Glomerular visceral epithelial cell (primary cell): ENCODE measurements at regions not wholly inside any gene's neighbourhood (a gene's known extent, or its start where the extent isn't known, plus 50 kb on each side); places are given as distances from the start of the nearest gene placed in this dataset.

Experiments
- DNase-seq: peaks from one replicate; pipeline ENCODE4 v3.0.0-alpha.2; 2016; ENCODE audit errors: extremely low spot score

DNA sequence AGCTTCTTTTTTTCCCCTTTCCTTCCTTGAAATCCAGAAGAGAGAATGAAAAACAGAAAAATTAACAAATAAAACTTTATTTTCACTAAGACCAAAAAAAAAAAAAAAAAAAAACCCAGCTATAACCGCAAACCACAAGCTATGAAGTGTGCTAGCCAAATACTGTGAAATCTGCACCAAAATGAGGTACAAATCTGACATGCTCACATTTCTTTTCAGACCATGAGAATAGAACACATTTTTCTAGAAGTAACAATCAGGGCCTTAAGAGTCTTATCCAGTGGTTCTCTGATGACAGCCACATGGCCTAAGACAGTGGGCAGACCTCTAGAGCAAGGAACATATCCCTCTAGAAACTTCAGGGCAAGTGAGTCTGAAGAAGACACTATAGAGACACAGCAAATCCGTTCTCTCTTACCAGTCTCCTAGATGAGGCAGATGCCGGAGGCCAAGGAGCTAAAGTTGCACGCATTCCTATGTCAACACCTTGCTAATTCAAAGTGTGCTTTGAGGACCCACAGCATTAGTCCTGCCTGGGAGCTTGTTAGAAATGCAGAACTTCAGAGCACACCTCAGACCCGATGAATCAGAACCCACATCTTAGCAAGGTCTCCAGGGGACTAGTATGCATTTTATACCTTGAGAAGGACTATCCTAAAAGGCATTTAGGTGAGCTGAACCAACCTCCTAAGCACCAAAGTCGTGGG, 317.1 kb downstream of the MYCN start:
- DNase-seq, result no peak

DNA sequence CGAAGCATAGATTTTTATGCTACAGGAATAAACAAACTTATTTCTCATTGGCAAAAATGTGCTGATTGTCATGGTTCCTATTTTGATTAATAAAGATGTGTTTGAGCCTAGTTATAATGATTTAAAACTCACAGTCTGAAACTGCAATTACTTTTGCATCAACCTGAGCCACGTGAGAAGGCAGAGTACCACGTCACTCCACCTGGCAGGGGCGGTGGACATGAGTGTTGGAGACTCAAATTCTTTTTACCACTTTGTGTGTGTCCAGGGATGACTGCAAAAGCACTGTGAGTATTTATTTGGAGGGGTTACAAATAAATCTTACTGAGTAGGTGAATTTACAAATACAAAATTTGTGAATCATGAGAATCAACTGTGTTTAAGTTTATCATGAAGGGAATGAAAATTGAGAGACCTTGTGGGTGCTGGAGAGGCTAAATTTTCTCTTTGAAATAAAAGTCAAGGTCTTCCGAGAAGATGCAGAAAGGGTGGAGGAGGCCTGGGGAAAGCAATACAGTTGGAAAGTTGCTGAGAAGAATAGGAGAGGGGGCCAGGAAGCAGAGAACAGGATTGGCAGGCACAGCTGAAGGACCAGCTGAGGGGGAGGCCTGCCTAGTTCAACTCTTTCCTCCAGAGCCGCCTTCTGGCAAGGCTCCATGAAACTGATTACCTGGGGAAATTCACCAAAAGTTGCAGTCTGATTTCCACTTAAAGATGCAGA, 316.4 kb downstream of the MYCN start:
- DNase-seq, result no peak

DNA sequence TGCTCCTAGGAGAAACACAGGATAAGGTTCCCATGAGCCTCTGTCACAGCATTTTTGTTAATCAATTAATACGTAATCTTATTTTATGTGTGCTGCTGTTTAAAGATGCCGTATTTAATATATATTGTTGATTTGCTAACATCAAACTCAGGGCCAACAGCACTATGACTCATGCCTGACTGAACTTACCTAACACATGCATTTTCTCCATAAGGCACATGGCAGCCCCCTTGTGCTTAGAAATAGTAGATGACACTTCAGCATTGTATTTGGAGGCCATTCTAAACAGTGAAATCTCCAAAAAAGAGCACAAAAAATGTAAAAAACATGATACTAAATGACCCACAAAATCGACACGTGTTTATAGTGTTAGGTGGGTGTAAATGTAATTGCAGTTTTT, 314.8 kb downstream of the MYCN start:
- no peak for DNase-seq

DNA sequence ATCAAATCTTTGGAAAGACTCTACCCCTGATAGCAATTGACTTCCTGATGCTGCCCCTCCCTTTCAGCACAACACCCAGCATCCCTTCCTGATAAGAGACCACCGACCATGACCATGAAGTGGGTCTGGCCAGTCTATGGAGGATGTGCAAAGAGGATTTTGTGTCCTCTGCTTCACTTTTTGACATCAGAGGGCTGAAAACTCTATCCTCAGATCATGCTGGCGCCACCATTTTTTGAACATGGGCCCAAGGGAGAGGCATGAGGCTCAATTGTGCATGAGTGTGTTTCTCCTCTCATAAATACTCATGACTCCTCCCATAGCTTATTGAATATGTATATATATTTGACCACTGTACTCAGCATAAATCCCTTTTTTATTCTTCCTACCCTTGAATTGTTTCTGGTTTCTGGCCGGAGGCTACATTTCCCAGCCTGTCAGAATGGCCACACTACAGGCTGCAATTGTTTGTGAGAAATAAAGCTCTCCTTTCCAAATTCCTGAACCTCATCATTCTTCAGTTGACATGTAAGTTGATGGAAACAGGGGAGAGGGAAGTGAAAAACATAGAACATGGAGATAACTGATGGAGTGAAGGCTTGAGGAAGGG, 314.1 kb downstream of the MYCN start:
- DNase-seq, result no peak

DNA sequence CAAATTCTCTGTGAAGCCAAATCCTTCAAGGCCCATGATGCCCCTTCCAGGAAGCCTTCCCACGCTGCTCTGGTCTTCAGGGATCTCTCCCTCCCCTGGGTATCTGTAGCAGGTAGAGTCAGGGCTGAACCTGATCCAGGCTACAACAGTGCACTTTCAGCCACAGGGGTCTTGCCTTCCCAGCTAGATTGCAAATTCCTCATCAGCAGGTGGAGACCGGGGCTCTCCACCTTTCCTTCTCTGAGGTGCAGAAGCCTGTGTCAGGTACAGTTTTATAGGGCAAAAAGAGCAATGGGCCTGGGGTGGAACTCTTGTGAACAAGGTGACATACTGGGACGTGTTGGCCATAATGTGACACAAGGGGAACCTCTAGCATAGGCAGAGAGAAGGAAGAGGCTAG, 312.9 kb downstream of the MYCN start:
- no peak for DNase-seq

DNA sequence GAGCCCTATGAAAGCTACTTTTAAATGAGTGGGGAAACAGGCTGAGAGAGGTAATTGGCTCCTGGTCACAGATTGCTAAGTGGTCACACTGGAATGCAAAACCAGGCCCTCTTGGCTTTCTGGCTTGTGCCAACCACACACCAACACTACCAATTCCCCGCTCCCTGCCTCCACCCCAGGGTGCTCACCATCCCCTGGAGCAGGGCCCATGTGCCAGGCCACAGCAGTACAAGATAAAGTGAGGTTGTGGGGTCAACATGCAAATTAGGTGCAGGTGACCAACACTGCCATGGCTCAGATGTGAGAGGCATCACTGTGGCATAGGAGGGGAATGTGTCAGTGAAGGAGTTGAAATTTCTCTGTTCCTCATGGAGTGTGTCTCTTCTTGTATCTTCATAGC, 312.5 kb downstream of the MYCN start:
- no peak for DNase-seq

DNA sequence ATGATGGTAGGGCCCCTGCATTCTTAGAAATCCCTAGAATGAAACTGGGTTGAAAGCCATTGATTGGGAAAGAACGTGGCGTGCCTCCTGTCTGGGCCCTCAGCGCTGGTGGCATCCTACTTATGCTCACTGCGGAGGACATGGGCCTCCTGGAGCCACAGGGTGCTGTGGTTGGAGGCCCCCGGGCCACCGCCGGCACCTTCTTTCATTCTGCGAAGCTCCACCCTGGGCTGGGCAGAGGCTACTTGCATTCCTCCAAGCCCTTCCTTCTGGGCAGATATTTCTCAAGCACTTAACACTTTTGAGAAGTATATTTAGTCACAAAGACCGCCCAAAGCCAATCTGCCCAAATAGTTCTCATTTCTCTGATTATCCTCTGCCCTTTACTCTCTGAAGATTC, 311.9 kb downstream of the MYCN start:
- DNase-seq, result no peak

DNA sequence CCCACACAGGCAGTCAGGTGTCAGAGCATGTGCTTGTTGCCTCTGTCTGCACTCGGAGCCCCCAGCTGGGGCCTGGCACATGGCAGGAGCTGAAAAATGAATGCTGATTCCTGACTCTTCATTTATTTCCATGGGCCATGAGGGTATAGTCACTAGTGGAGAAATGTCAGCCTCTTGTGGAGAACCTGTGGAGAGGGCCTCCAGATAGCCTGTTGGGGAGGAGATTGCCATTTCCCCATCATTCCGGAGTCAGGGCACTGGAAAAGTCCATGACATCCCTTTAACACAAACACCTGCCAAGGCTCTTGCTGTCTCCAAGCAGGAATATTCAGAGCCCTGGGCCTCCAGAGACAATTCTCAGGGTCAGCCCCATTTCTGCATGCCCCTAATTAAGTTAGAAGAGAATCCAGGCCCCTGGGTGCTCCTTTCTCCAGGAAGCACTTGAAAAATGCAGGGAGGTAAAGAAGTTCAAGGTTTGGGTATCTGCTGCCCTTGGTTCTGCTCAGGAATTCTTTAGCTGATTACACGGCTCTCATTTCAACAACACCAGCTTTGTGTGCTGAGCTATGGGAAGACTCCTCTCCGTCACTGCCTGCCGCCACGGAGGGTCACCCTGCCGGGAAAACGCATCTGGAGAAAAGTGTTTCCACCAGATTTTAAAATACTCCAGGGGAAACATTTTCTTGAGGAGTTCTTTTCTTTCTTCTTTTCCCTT, 311.3 kb downstream of the MYCN start:
- DNase-seq, result no peak

DNA sequence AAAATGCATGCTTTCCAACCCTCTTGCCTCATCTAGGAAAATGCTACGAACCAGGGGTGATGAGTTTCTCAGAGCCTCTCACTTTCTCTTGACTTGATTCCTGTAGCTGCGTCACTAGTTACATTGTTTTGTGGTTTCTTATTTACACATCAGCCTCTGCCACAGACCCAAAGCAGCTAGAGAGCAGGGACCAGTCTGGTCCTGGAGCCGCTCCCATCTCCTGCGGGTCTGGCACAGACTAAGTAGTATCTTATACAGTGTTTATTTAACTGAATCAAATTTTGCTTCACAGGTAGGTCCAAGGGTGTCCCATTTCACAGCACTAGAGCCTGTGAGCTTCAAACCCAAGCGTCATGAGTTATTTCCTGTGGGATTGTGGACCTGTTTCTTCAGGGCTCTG, 310.5 kb downstream of the MYCN start:
- DNase-seq, result no peak

DNA sequence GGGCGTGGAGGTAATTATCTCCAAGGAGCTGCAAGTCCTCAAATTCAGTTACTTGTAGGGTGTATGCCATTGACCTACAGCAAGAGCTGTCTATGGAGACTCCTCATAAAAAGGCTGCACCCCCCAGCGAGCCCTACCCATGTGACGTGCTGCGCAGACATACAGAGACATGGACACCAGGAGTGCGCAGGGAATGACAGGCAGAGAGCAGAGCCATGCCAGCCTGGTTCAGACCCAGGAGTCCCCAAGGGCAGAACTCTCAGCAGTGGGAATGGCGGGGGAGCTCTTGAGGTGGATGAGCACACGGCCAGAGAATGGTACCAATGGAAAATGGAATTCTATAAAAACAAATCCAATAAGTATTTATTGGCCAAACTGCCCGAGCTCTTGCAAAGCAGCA, 310.1 kb downstream of the MYCN start:
- no peak for DNase-seq

DNA sequence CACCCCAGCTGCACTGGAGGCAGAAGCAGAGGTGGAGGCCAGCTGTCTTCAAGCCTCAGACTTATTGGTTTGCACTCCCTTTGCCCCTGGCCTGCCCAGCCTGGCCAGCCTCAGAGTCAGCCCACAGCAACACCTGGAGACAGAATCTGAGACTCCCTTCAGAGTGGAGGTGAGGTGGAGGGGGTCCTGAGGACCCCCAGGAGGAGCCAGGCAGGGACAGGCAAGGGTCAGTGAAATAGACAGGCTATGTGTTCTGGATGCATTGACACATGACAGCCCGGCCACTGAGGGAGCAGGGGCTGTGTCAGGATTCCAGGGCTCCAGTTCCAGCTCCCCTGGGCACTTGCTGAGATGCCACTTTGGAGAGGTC, 309.7 kb downstream of the MYCN start:
- DNase-seq, result no peak

DNA sequence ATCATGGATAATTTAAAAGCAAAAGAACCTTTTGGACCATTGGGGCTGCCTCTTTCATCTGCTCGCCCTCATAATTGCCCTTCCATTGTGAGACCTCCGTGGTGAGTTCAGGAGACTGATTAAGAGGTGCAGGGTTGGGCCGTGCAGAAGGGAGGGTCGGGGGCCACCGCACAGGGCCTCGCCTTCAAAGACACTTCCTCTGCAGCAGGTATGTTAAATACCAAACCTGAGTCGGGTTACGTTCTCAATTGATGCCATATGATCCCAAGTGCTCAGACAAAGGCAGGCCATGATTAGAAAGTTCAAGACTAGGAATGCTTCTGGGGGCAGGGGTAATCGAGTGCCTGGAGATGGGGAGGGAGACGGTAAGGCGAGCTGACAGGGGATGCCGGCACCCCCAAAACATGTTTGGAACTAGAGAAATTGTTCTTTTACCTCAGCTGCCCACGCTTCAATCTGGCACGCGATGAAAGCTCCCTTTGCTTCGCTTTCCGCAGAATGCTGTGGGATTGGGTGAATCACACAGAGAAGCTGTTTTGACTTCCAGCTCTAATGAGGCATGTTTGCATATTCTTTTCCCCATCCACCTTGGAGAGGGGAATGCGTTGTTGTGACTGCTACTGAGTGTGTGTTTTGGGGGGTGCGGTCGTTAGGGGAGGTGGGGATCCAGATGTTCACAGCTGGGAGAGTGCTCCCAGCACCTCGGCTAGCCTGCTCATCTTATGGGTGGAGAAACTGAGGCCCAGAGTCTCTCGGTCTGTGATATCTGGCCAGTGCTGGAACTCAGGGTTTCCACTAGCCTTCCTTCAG, 309.1 kb downstream of the MYCN start:
- DNase-seq, result no peak

DNA sequence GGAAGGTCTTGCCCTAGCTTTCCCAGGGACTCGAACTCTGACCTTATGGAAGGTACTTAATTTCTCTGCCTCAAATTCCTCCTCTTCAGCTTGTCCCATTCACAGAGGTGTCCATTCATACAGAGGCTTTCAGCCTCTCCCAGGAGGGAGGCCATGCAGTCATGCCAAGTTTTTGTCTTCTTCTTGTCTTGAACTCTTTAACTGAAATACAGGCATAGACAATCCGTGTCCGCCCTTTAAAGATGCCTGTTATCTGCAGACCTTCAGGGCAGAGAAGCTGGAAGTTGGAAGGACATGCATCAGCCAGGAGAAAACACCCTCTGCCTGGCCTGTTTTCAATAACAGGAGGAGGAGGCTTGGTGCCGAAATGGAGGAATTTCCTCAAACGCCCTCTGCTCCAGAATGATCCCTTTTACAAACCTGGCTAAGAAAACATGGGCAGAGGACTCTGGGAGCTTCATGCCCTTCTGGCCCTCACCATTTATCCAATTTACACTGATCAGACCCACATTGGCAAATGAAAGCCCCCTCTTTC, 308.3 kb downstream of the MYCN start:
- no peak for DNase-seq

DNA sequence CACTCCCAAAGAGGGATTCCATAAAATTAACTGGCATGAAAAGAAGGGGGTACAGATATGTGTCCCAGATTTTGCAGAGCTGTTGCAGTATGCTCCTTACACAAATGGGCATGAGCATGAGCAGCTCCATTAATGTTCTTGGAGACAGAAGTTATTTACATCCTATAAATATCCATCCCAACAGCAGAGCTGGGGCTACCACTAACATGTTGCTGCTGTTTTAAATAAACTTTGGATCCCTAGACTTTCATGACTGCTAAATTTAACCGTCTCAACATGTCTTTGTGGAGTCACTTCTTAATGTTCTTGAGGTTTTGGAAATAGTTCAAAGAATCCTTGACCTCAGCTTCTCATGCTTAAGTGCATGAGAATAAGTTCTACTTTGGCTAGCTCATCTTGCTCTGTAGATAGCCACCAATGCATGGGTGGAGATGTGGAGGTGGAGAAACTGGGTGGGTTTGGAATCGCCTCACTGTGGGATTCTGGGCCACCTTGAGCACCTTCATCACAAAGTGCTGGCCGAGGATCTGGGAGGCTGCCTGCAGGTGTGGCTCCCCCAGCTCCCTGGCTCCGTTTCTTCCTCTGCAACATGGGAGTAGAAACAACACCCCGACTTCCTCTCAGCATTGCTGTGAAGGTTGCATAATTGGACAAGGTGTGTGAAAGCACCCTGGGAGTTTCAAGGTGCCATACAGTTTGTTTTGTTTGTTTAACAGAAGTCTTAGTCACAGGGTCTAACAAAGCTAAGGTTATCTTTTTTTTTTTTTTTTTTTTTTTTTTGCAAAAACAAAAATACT, 307.2 kb downstream of the MYCN start:
- DNase-seq, result no peak

DNA sequence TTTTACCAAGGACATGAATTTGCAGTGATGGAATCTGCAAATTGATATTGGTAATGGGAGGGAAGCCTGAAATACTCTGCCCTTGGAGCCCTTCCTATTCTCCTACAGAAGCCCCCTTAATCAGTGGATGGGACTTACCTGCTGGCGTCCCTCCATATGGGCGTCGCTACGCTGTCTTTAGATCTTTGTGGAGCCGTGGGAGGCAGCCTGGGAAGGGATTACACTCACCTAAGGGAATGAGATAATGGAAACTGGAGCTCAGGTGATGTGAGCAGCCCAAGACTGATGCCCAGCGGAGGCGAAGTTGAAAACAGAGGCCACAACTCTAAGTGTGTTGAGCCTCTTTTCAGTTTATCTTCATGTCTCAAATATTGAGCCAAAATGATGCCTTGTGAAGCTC, 306.6 kb downstream of the MYCN start:
- DNase-seq, result no peak

DNA sequence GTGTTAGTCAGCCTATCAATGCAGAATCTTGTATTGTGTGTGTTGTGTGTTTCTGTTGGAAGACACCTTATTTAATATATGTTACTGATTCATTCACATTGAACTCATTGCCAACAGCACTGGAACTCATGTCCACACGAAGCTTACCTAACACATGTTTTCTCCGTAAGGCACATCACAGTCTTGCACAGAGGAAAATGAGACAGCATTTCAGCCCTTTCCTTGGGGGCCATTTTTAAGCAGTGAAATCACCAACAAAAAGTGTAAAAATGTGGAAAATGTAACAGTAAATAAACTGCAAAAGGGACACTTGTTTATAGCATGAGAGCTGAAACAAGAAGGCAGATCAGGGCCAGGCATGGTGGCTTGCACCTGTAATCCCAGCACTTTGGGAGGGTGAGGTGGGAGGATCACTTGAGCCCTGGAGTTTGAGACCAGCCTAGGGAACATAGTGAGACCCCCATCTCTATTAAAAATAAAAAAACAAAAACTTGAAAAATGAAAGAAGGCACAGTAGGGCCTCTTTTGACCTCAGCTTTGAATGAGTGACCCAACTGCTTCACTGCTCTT, 306.0 kb downstream of the MYCN start:
- no peak for DNase-seq

DNA sequence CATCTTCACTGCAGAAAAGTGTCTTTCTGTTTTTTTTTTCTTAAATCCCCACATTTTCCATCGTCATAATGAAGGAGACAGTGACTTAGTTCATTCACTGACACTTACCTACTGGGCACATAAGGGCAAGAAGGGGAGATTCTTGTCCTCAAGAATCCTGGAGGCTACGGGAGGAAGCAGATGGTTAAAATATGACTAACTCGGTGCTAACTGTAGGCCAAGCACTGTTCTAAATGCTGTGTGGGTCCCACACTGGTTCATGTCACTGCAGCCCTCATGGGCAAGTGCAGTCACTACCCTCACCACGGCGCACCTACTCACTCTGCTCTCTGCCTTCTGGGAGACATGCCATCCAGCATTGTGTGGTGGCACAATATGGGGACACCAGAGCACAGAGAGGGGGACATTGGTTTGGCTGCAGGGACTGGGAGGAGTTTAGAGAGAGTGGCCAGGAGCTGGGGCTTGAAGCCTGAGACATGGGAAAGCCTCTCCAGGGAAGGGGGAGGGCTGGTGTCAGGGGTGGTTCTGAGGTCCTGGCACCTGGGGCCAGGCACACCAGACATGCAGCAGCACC, 305.2 kb downstream of the MYCN start:
- no peak for DNase-seq

DNA sequence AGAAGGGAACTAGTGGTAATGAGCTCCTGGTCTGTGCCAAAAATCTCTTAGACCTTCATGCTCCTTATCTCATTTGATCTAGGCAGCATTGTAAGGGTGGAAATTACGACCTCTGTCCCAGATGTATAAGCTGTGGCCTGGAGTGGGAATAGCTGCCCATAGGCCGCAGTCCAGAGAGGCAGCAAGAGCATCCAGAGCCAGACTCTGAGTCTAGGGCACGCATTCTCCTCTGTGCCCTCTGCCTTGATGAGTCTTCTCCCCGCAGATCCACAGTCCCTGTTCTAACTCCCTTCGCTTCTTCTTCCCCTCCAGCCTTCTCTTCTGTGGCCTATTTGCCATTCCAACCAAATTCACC, 304.6 kb downstream of the MYCN start:
- DNase-seq, result no peak

DNA sequence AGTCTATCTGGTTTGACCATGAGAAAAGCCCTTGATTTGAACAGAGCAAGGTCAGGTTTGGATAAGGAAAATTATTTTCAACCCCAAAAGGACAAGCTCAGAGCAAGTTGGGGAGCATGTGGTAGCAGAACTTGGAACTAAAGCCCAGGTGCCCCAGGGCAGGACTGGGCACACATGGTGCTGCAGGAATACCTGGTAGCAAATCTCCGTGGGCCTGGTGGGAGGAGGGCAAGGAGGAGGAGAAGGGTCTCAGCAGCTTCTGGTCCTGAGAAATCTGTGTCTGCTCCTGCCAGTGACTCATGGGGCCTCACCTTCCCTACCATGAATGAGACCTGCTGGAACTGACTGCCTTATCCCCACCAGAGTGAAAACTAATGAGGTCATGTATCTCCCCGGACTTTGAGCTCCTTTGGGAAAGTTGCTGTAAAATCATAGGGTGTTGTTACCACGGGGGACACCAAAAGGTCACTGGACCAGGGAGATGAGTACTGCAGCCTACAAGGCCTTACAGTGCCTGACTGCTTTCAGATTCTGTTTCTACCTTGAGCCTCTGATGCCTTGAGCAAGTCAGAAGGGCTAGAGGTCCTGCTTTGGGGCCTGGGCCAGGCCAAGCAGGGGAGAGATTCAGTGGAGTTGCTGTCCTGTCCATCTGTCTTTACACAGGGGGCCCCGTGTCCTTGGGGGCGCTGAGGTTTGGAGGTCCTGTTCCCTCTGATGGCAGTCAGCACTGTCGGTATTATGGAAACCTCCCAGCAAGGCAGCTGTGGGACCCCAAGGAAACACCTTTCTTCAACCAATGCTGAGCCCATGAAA, 304.0 kb downstream of the MYCN start:
- DNase-seq, result no peak
